ENCODE measurements at regions not wholly inside any gene's neighbourhood (a gene's known extent, or its start where the extent isn't known, plus 50 kb on each side); places are given as distances from the start of the nearest gene placed in this dataset.

DNA sequence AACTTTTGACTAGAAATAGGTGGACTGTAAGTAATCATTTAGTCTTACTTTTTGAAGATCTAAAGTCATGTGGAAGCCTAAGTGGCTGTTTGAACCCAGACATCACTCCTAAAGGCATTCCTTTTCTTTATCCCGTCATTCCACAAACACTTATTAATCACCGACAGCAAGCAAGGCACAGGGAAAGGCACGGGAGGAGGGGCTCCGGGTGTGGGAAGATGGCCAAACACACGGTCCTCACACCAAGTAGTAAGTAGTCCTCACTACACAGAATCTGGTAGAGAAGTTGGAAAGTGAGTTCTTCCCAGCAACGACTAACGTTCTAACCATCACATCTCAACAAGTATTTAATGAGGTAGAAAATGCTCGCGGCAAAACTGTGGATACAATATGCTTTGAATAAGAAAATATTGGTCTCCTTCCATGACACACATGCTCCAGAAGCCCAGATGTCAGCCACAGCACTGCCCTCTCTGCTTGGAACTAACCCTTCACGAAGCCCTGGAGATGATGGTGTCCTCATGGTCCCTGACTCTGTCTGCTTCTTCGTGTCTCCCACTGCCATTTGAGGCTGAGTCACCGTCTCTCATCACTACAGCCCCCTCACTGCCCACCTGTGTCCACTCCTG lies 202.2 kb downstream of the OPA1 start:
- peaks cover 8% of the 10 kb centered on the region for H3K27me3 ChIP-seq (ENCODE audit: control insufficient read depth, insufficient read depth, low read length)
- no peaks in the 10 kb centered on the region for H3K4me1 ChIP-seq (ENCODE audit: control insufficient read depth, insufficient read depth, low read length)
- H3K9ac ChIP-seq (ENCODE audit: low read depth, low read length): no peak overlapping the region
- no peak overlapping the region for H3K4me3 ChIP-seq (ENCODE audit: low read depth, low read length)
- H3K9me3 ChIP-seq (ENCODE audit: control insufficient read depth, insufficient read depth, low read length): no peaks in the 10 kb centered on the region
- no peaks in the 10 kb centered on the region for H3K36me3 ChIP-seq (ENCODE audit: control insufficient read depth, insufficient read depth, low read length)

DNA sequence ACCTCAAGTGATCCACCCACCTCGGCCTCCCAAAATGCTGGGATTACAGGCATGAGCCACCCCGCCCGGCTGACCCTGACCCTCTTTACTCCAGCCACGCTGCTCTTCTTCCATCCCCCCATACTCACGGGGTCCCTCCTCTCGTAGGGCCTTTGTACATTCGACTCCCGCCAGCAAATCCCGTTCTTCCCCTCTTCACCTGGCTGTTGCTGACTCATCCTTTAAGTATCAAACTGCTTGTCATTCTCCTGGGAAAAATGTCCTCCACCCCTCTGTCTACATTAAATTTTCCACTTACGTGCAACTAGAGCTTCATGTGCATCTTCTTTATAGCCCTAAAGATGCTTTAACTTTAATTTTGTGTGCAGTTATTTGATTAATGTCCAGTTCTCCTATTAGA lies 203.1 kb downstream of the OPA1 start:
- Histone ChIP-seq H3K9ac (ENCODE audit: low read depth, low read length) (no peak overlapping the region), H3K4me1 (ENCODE audit: control insufficient read depth, insufficient read depth, low read length) (no peaks in the 10 kb centered on the region), H3K27me3 (ENCODE audit: control insufficient read depth, insufficient read depth, low read length) (peaks cover 3% of the 10 kb centered on the region), H3K9me3 (ENCODE audit: control insufficient read depth, insufficient read depth, low read length) (no peaks in the 10 kb centered on the region), H3K36me3 (ENCODE audit: control insufficient read depth, insufficient read depth, low read length) (no peaks in the 10 kb centered on the region), H3K4me3 (ENCODE audit: low read depth, low read length) (no peak overlapping the region)

GRCh38 chr3:193797566-193797965 lies 204.6 kb downstream of the OPA1 start:
- Histone ChIP-seq H3K27me3 (ENCODE audit: control insufficient read depth, insufficient read depth, low read length) (peaks cover 3% of the 10 kb centered on the region), H3K9ac (ENCODE audit: low read depth, low read length) (no peak overlapping the region), H3K4me1 (ENCODE audit: control insufficient read depth, insufficient read depth, low read length) (no peaks in the 10 kb centered on the region), H3K9me3 (ENCODE audit: control insufficient read depth, insufficient read depth, low read length) (no peaks in the 10 kb centered on the region), H3K36me3 (ENCODE audit: control insufficient read depth, insufficient read depth, low read length) (no peaks in the 10 kb centered on the region), H3K4me3 (ENCODE audit: low read depth, low read length) (no peak overlapping the region)

GRCh38 chr3:193798051-193798450 lies 205.0 kb downstream of the OPA1 start:
- Histone ChIP-seq H3K27me3 (ENCODE audit: control insufficient read depth, insufficient read depth, low read length) (peaks cover 3% of the 10 kb centered on the region), H3K4me3 (ENCODE audit: low read depth, low read length) (no peak overlapping the region), H3K9me3 (ENCODE audit: control insufficient read depth, insufficient read depth, low read length) (no peaks in the 10 kb centered on the region)

DNA sequence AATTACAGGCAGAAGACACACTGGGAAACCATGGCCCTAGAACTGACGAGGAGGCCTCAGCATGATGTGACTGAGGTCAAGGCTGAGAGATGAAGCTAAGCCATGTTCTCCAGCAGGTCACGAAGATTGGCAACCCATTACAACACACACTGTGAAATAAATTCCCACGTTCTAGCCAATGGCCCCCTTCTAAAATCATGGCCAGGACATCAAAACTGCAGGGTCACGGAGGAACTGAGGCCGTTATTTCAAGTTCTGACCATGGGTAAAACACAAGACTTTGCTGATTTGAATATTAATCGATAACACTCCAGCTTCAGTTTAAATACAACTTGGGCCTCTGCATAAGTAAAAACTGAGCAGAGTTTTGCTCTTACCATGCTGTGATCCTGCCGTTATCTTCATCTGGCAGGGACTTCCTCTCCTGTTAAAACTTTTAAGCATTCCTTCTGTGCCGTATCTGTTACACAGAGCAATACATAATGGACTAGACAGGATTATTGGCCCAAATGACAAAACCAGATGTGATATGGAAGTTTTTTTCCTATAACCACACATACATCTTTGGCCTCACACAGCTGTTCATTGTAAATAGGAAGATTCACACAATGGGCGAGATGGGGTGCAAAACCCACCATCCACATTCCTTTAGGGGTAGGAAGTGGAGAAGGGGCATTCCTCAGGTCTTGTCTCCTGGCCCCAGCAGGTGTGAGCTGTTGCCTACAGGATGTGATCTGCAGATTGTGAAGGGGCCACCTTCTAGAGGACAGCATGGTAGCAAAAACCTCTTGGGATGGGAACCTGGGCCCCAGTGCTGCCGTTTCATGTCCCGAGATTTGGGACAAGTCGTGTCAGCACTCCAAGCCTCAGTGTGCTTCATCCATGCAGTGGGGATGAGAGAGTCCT lies 207.4 kb downstream of the OPA1 start:
- Histone ChIP-seq H3K9ac (ENCODE audit: low read depth, low read length) (no peak overlapping the region), H3K36me3 (ENCODE audit: control insufficient read depth, insufficient read depth, low read length) (no peaks in the 10 kb centered on the region), H3K4me1 (ENCODE audit: control insufficient read depth, insufficient read depth, low read length) (no peaks in the 10 kb centered on the region), H3K9me3 (ENCODE audit: control insufficient read depth, insufficient read depth, low read length) (no peaks in the 10 kb centered on the region), H3K27me3 (ENCODE audit: control insufficient read depth, insufficient read depth, low read length) (no peaks in the 10 kb centered on the region), H3K4me3 (ENCODE audit: low read depth, low read length) (no peak overlapping the region)

More at GRCh38 chr3:193798051-193798450, 205.0 kb downstream of the OPA1 start:
- Histone ChIP-seq H3K4me1 (ENCODE audit: control insufficient read depth, insufficient read depth, low read length) (no peaks in the 10 kb centered on the region), H3K9ac (ENCODE audit: low read depth, low read length) (no peak overlapping the region), H3K36me3 (ENCODE audit: control insufficient read depth, insufficient read depth, low read length) (no peaks in the 10 kb centered on the region)

GRCh38 chr3:193801097-193801496 lies 208.1 kb downstream of the OPA1 start:
- H3K4me3 ChIP-seq (ENCODE audit: low read depth, low read length): no peak overlapping the region
- H3K36me3 ChIP-seq (ENCODE audit: control insufficient read depth, insufficient read depth, low read length): no peaks in the 10 kb centered on the region
- no peak overlapping the region for H3K9ac ChIP-seq (ENCODE audit: low read depth, low read length)
- H3K9me3 ChIP-seq (ENCODE audit: control insufficient read depth, insufficient read depth, low read length): no peaks in the 10 kb centered on the region
- H3K4me1 ChIP-seq (ENCODE audit: control insufficient read depth, insufficient read depth, low read length): no peaks in the 10 kb centered on the region
- no peaks in the 10 kb centered on the region for H3K27me3 ChIP-seq (ENCODE audit: control insufficient read depth, insufficient read depth, low read length)

GRCh38 chr3:193803288-193803687 lies 210.3 kb downstream of the OPA1 start:
- H3K36me3 ChIP-seq (ENCODE audit: control insufficient read depth, insufficient read depth, low read length): no peaks in the 10 kb centered on the region

DNA sequence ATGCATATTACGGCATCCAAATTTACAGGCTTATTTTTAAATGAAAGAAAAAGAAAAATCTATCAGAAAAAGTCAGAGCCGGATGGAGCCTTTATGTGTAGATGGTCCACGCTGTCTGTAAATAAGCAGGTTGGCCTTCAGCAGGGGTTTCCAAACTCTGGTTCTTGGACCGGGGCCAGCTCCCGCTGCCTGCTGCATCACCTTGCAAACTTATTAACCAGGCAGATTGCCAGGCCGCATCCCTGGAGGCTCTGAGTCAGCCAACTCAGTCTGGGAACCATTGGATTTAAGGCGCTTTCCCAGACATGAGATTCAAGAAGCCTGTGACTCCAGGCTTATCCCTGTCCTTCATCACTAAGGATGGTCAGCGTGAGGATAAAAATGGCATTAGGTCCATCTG lies 212.4 kb downstream of the OPA1 start:
- Histone ChIP-seq H3K4me1 (ENCODE audit: control insufficient read depth, insufficient read depth, low read length) (peaks cover 6% of the 10 kb centered on the region), H3K9ac (ENCODE audit: low read depth, low read length) (no peak overlapping the region), H3K4me3 (ENCODE audit: low read depth, low read length) (no peak overlapping the region), H3K9me3 (ENCODE audit: control insufficient read depth, insufficient read depth, low read length) (no peaks in the 10 kb centered on the region), H3K36me3 (ENCODE audit: control insufficient read depth, insufficient read depth, low read length) (no peaks in the 10 kb centered on the region), H3K27me3 (ENCODE audit: control insufficient read depth, insufficient read depth, low read length) (peaks cover 11% of the 10 kb centered on the region)

More at GRCh38 chr3:193803288-193803687, 210.3 kb downstream of the OPA1 start:
- Histone ChIP-seq H3K27me3 (ENCODE audit: control insufficient read depth, insufficient read depth, low read length) (peaks cover 5% of the 10 kb centered on the region), H3K4me1 (ENCODE audit: control insufficient read depth, insufficient read depth, low read length) (peaks cover under 1% of the 10 kb centered on the region), H3K9ac (ENCODE audit: low read depth, low read length) (no peak overlapping the region), H3K9me3 (ENCODE audit: control insufficient read depth, insufficient read depth, low read length) (no peaks in the 10 kb centered on the region), H3K4me3 (ENCODE audit: low read depth, low read length) (no peak overlapping the region)

DNA sequence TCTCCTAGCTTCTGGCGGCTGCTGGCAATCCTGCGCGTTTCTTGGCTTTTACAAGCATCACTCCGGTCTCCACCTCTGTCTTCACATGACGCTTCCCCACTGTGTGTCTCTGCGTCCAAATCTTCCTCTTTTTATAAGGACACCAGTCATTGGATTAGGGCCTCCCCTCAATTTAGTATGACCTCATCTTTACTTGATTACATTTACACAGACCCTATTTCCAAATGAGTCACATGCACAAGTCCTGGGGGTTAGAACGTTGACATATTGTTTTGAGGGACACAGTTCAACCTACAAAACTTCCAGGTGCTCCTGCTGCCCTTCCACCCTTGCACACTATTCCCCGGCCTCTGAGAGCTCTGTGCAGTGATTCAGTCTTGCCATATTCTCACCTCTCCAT lies 215.3 kb downstream of the OPA1 start:
- Histone ChIP-seq H3K4me3 (ENCODE audit: low read depth, low read length) (no peak overlapping the region), H3K9ac (ENCODE audit: low read depth, low read length) (no peak overlapping the region), H3K9me3 (ENCODE audit: control insufficient read depth, insufficient read depth, low read length) (no peaks in the 10 kb centered on the region)

DNA sequence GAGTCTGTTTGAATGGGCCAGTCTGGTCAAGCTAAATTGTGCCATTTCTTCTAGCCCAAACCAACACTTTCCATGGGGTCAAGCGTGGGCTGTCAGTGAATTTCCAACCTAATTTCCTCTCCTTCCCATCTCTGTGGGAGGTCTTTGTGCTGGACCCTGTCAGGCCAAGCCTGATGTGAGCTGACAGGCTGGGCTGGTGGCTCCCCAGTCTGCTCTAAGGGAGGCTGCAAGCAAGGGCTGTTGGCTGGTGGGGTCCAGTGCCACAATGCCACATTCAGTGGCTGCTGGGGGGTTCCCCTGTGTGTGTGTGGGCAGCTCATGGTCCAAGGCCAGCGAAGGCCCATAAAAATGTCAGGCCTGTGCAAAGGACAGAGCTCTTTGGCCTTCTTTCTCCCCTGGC lies 216.1 kb downstream of the OPA1 start:
- Histone ChIP-seq H3K4me1 (ENCODE audit: control insufficient read depth, insufficient read depth, low read length) (peaks cover 37% of the 10 kb centered on the region), H3K36me3 (ENCODE audit: control insufficient read depth, insufficient read depth, low read length) (no peaks in the 10 kb centered on the region), H3K9ac (ENCODE audit: low read depth, low read length) (no peak overlapping the region), H3K27me3 (ENCODE audit: control insufficient read depth, insufficient read depth, low read length) (peaks cover 13% of the 10 kb centered on the region), H3K4me3 (ENCODE audit: low read depth, low read length) (no peak overlapping the region), H3K9me3 (ENCODE audit: control insufficient read depth, insufficient read depth, low read length) (no peaks in the 10 kb centered on the region)

More for the DNA sequence above, 215.3 kb downstream of the OPA1 start:
- Histone ChIP-seq H3K27me3 (ENCODE audit: control insufficient read depth, insufficient read depth, low read length) (peaks cover 13% of the 10 kb centered on the region), H3K4me1 (ENCODE audit: control insufficient read depth, insufficient read depth, low read length) (peaks cover 29% of the 10 kb centered on the region), H3K36me3 (ENCODE audit: control insufficient read depth, insufficient read depth, low read length) (no peaks in the 10 kb centered on the region)

- H3K36me3 ChIP-seq (ENCODE audit: control insufficient read depth, insufficient read depth, low read length): no peaks in the 10 kb centered on the region
- peak overlapping the region; percentile 26 for H3K4me3 ChIP-seq (ENCODE audit: low read depth, low read length)
- peaks cover 56% of the 10 kb centered on the region for H3K4me1 ChIP-seq (ENCODE audit: control insufficient read depth, insufficient read depth, low read length)
- no peaks in the 10 kb centered on the region for H3K9me3 ChIP-seq (ENCODE audit: control insufficient read depth, insufficient read depth, low read length)
- peaks cover 19% of the 10 kb centered on the region for H3K27me3 ChIP-seq (ENCODE audit: control insufficient read depth, insufficient read depth, low read length)
- no peak overlapping the region for H3K9ac ChIP-seq (ENCODE audit: low read depth, low read length)
These were observed 219.2 kb downstream of the OPA1 start for GRCh38 chr3:193812078-193812725.
